ENCODE measurements at regions not wholly inside any gene's neighbourhood (a gene's known extent, or its start where the extent isn't known, plus 50 kb on each side); places are given as distances from the start of the nearest gene placed in this dataset.

DNA sequence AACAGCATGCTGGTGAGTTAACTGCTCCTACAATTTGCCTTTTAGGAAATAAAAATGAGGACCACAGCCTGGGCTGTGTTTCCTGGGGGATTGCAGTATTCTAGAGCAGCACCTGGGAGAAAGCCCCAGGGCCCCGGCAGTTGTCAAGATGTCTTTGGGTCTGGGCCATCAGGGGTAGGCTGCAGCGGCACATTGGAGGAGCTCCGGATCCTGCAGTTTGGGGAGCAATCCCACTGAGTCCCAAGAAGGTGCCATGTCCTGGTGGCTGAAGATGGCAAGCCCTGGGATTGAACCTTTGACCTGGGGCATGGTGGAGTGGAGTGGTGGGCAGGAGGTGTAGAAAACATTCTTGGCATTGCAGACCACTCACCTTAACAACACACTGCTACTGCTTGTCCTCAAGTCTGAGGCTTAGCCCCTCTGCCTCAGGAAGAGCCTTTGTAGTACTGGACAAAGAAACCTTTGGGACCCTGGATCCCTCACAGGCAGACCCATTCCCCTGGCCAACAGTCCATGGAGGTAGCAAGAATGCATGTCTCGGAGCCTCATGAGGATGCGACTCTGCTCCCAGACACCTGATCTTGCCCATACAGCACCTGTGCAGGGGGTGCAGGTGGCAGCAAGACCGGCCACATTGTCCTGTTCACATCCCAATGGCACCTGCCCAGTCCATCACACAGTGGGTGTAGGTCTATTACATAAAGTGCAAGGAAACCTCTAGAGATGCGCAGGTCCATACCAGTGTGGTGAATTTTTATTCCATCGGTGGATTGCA, 159.1 kb upstream of the IRX2 start:
- TF ChIP-seq RBFOX2 (IDR thresholded peaks at IDR 0.05; ENCODE audit: low read depth, low read length) (no peak), PTBP1 (IDR thresholded peaks at IDR 0.05; ENCODE audit: low read depth, low read length) (no peak), MYNN (IDR thresholded peaks at IDR 0.05) (no peak), MYNN (CRISPR knock-in tag; IDR thresholded peaks at IDR 0.05) (no peak), SRSF3 (IDR thresholded peaks at IDR 0.05; ENCODE audit: insufficient read depth, low read length) (no peak), CREB3L1 (IDR thresholded peaks at IDR 0.05; ENCODE audit: borderline replicate concordance, low read depth) (no peak)
- TF ChIP-seq, protein P1, sequence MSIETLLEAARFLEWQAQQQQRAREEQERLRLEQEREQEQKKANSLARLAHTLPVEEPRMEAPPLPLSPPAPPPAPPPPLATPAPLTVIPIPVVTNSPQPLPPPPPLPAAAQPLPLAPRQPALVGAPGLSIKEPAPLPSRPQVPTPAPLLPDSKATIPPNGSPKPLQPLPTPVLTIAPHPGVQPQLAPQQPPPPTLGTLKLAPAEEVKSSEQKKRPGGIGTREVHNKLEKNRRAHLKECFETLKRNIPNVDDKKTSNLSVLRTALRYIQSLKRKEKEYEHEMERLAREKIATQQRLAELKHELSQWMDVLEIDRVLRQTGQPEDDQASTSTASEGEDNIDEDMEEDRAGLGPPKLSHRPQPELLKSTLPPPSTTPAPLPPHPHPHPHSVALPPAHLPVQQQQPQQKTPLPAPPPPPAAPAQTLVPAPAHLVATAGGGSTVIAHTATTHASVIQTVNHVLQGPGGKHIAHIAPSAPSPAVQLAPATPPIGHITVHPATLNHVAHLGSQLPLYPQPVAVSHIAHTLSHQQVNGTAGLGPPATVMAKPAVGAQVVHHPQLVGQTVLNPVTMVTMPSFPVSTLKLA (conservative IDR thresholded peaks at IDR 0.05): no peak
